ENCODE measurements at regions not wholly inside any gene's neighbourhood (a gene's known extent, or its start where the extent isn't known, plus 50 kb on each side); places are given as distances from the start of the nearest gene placed in this dataset.

DNA sequence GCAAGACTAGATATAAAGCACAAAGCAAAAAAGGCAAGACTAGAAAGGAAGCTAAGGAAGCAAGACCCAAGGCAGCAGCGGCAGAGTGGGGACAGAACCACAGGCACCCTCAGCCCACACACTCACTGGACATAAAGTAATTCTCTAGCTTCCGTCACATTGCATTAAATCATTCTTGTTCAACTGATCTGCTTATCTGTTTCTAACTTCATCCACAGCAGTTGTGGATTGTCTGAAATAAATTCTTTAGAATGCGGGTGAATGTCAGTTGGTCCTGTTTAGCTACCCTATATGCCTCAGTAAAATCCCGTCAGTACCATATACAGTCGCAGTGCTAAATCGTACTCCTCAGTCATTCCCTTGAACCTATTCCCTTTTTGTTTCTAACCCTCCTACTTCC is 183.2 kb upstream of the SLC39A10 start:
- no peak for TF ChIP-seq CTCF (IDR thresholded peaks at IDR 0.05; ENCODE audit: low read depth, low read length)
- Histone ChIP-seq H3K27me3 (ENCODE audit: insufficient read depth, low read depth, severe bottlenecking) (no peaks in the 10 kb centered on the region), H3K9me3 (ENCODE audit: severe bottlenecking) (no peaks in the 10 kb centered on the region), H3K36me3 (no peaks in the 10 kb centered on the region), H3K4me3 (ENCODE audit: low read depth, low read length) (no peak overlapping the region), H3K27ac (no peak overlapping the region)
- DNase-seq: no peak

GRCh38 chr2:195472501-195473234 is 184.4 kb upstream of the SLC39A10 start:
- Histone ChIP-seq H3K9me3 (ENCODE audit: severe bottlenecking) (no peaks in the 10 kb centered on the region), H3K36me3 (no peaks in the 10 kb centered on the region), H3K27me3 (ENCODE audit: insufficient read depth, low read depth, severe bottlenecking) (no peaks in the 10 kb centered on the region), H3K4me3 (ENCODE audit: low read depth, low read length) (no peak overlapping the region), H3K27ac (no peak overlapping the region)
- no peak for TF ChIP-seq CTCF (IDR thresholded peaks at IDR 0.05; ENCODE audit: low read depth, low read length)
- DNase-seq: no peak

DNA sequence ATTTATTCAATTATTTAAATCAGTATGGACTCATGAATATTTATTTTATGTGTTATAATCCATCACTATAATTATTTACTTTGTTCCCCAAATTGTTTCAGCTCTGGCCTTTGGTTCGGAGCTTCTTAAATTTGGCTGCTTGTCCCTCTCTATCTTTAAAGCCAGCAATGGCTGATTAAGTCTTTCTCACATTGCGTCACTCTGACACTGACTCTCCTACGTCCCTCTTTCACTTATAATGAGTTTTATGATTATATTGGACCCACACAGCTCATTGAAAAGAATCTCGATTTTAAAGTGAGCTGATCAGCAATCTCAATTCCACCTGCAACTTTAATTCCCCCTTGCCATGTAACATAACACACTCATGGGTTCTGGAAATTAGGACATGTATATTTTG is 185.2 kb upstream of the SLC39A10 start:
- Histone ChIP-seq H3K36me3 (no peaks in the 10 kb centered on the region), H3K9me3 (ENCODE audit: severe bottlenecking) (no peaks in the 10 kb centered on the region), H3K27ac (no peak overlapping the region), H3K27me3 (ENCODE audit: insufficient read depth, low read depth, severe bottlenecking) (no peaks in the 10 kb centered on the region), H3K4me3 (ENCODE audit: low read depth, low read length) (no peak overlapping the region)
- no peak for TF ChIP-seq CTCF (IDR thresholded peaks at IDR 0.05; ENCODE audit: low read depth, low read length)
- no peak for DNase-seq

GRCh38 chr2:195471163-195471562 is 185.9 kb upstream of the SLC39A10 start:
- no peak overlapping the region for H3K4me3 ChIP-seq (ENCODE audit: low read depth, low read length)
- DNase-seq: no peak
- H3K36me3 ChIP-seq: no peaks in the 10 kb centered on the region
- no peaks in the 10 kb centered on the region for H3K27me3 ChIP-seq (ENCODE audit: insufficient read depth, low read depth, severe bottlenecking)
- H3K27ac ChIP-seq: no peak overlapping the region
- TF ChIP-seq CTCF (IDR thresholded peaks at IDR 0.05; ENCODE audit: low read depth, low read length): no peak
- H3K9me3 ChIP-seq (ENCODE audit: severe bottlenecking): no peaks in the 10 kb centered on the region

DNA sequence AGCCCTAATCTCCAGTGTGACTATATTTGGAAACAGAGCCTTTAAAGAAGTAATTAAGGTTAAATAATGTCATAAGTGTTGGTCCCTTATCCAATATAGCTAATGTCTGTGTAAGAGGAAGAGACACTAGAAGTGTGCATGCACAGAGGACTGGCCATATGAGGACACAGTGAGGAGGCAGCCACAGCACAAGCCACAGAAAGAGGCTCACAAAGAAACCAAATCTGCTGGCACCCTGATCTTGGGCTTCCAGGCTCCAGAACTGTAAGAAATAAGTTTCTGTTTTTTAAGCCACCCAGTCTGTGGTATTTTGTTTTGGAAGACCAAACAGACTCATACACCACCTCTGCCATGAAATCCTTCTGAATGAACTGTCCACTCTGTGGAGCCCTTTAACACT is 186.4 kb upstream of the SLC39A10 start:
- DNase-seq: no peak
- Histone ChIP-seq H3K9me3 (ENCODE audit: severe bottlenecking) (no peaks in the 10 kb centered on the region), H3K4me3 (ENCODE audit: low read depth, low read length) (no peak overlapping the region), H3K36me3 (no peaks in the 10 kb centered on the region), H3K27me3 (ENCODE audit: insufficient read depth, low read depth, severe bottlenecking) (no peaks in the 10 kb centered on the region), H3K27ac (no peak overlapping the region)
- TF ChIP-seq CTCF (IDR thresholded peaks at IDR 0.05; ENCODE audit: low read depth, low read length): no peak

GRCh38 chr2:195468771-195469170 is 188.3 kb upstream of the SLC39A10 start:
- H3K36me3 ChIP-seq: no peaks in the 10 kb centered on the region
- H3K27me3 ChIP-seq (ENCODE audit: insufficient read depth, low read depth, severe bottlenecking): no peaks in the 10 kb centered on the region
- H3K27ac ChIP-seq: no peak overlapping the region
- no peak for TF ChIP-seq CTCF (IDR thresholded peaks at IDR 0.05; ENCODE audit: low read depth, low read length)
- H3K9me3 ChIP-seq (ENCODE audit: severe bottlenecking): no peaks in the 10 kb centered on the region
- DNase-seq: no peak
- H3K4me3 ChIP-seq (ENCODE audit: low read depth, low read length): no peak overlapping the region

Measured in WERI-Rb-1 (cell line).